ENCODE measurements at regions not wholly inside any gene's neighbourhood (a gene's known extent, or its start where the extent isn't known, plus 50 kb on each side); places are given as distances from the start of the nearest gene placed in this dataset.

- TF ChIP-seq SP1 (IDR thresholded peaks at IDR 0.05; ENCODE audit: low read depth, low read length) (no peak), JUN (IDR thresholded peaks at IDR 0.05; ENCODE audit: low read depth, low read length) (no peak)
These were observed 68.1 kb upstream of the NANOS1 start (continued) for GRCh38 chr10:118961436-118961835.

Data from H1 (cell line).